Stimulated activated CD4-positive, alpha-beta T cell treated with anti-CD3 and anti-CD28 coated beads, TNF-alpha, amount 100 ng/mL, for 24 hours (primary cell): ENCODE measurements at regions not wholly inside any gene's neighbourhood (a gene's known extent, or its start where the extent isn't known, plus 50 kb on each side); places are given as distances from the start of the nearest gene placed in this dataset.
A peak's percentile ranks its signal among the peaks of the same experiment; 100 is the strongest.
"Not testable (repeated sequence)": the region's sequence is repeated elsewhere in the genome, so short reads cannot be mapped to it uniquely, and the experiment has no call there.

ENCODE experiments used
- DNase-seq, 3 experiments: peaks; one replicate each; pipeline ENCODE4 v3.0.0-alpha.2; 2020; ENCODE audit warnings: low read depth in 3 of 3

DNA sequence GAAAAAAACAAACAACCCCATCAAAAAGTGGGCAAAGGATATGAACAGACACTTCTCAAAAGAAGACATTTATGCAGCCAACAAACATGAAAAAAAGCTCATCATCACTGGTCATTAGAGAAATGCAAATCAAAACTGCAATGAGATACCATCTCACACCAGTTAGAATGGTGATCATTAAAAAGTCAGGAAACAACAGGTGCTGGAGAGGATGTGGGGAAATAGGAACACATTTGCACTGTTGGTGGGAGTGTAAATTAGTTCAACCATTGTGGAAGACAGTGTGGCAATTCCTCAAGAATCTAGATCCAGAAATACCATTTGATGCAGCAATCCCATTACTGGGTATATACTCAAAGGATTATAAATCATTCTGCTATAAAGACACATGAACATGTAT is 85.5 kb upstream of the WSB1 start:
- not testable (repeated sequence) for DNase-seq

DNA sequence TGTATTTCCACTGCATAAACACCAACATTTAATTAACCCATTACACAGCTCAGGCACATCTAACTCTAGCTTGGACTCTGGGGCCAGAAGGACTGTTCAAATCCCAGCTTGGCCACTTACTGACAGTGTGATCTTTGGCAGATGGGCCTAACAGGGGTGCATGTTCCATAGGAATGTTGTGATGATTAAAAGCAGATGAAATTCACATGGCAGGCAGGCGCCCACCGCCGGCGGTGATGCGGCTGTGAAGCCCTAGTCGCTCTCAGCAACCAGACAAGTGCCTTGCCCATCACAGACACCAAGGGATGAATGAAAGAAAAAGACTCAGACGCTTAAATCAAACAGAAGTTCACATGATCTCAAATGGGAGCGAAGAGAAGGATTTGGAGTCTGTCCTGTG is 84.6 kb upstream of the WSB1 start:
- DNase-seq, result no peak

DNA sequence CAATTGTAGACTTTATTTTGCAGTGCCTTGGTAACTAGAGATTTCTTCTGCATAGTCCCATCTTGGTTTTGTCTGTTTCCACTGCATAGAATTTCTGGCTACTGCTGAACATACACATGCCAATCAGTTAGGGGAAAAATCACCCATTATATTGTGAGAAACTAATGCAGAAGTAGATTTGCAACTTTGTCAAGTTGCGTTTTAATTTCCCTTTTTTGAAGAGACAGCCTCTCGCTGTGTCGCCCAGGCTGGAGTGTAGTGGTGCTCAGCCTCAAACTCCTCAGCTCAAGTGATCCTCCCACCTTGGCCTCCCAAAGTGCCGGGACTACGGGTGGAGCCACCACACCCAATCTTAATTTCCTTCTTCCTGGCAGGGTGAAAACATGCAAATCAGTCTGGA is 83.1 kb upstream of the WSB1 start:
- not testable (repeated sequence) for DNase-seq

DNA sequence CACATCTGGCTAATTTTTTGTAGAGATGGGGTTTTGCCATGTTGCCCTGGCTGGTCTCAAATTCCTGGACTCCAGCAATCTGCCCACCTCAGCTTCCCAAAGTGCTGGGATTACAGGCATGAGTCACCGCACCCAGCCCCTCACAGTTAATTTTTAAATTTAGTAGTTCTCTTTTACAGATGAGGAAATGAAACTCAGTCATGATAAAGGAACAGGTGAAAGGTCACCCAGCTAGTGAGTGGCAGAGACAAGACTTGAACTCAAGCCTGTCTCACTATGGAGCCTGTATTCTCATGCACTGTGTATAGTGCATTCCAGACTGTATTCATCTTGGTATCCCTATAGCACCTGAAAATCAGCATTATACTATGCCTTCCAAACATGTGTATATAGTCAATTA is 77.1 kb upstream of the WSB1 start:
- no peak for DNase-seq

DNA sequence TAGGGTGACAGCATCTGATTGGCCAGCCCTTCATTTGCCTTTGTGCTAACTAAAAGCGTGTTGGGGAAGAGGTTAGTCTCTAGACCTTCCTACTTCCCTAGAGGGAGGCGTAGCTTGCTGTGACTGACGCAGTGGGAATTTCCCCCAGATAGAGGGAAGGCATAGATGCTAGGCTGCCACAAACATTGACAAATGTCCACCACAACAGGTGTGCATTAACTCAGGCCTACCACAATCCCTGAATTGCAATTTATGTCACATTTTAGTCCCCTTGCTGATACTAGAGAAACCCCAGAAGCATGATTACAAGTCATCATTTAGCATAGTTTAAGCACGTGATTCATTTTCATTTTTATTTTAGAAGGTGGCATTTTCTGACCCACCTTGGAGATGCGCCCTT is 76.3 kb upstream of the WSB1 start:
- no peak for DNase-seq

DNA sequence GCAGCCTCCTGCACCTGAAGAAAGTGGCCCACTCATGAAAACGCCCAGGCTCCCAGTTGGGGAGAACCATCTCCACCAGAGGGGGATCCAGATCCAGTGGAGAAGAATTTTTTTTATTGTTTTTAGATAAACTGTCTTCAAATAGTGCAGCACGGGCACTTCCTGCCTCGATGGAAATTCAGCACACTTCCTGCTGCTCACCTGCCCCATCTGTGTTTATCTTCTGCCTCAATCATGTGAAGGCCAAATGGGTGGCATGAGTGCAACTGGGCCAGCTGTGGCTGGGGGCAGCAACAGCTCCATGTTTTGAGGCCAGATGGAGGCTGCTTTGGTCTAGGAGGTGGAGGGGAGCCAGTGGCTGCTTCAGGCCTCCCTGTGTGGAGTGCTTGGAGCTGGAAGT is 75.9 kb upstream of the WSB1 start:
- no peak for DNase-seq

DNA sequence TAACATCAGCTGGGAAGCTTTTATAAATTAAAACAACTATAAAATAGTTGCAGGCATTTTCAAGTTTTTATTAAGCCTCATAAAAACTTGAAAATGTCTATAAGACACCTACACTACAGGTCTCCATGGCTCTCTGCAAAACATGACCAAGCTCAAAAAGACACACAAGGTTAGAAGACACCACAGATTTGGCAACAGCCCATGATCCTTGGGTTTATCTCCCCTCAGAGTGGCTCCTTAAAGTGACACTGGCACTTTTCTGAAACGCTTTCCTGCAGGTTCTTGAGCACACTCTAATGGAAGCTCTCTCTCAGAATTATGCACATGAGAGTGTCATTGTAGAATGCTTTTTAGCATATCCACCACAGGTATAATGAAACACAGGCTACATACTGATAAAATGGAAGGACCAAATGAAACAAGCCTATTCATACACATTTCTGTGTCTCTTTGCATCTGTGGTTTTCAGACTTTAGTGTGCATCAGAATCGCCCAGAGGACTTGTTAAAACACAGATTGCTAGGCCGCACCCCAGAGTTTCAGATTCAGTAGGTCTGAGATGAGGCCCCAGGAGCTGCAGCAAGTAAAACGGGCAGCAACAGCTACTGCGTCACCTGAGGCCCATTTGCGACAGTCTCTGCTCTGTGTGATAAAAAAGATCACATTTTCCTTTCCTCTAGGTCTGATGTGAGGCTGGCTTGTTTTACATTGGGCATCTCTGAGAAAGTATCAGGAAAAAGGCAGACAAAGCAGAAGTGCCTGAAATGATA is 75.0 kb upstream of the WSB1 start:
- no peak for DNase-seq

DNA sequence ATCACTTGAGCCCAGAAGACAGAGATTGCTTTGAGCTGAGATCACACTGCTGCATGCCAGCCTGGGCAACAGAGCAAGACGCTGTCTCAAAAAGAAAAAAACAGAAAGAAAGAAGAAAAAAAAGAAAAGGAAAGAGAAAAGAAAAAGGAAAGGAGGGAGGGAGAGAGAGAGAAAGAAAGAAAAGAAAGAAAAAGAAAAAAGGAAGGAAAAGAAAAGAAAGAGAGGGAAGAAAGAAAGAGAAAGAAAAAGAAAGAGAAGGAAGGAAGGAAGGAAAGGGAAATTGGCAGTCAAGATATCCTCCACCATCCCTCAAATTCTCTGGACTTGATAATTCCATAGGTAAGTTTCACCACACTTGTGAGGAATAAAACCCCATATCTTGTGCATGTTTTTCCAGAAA is 71.4 kb upstream of the WSB1 start:
- DNase-seq, result no peak

DNA sequence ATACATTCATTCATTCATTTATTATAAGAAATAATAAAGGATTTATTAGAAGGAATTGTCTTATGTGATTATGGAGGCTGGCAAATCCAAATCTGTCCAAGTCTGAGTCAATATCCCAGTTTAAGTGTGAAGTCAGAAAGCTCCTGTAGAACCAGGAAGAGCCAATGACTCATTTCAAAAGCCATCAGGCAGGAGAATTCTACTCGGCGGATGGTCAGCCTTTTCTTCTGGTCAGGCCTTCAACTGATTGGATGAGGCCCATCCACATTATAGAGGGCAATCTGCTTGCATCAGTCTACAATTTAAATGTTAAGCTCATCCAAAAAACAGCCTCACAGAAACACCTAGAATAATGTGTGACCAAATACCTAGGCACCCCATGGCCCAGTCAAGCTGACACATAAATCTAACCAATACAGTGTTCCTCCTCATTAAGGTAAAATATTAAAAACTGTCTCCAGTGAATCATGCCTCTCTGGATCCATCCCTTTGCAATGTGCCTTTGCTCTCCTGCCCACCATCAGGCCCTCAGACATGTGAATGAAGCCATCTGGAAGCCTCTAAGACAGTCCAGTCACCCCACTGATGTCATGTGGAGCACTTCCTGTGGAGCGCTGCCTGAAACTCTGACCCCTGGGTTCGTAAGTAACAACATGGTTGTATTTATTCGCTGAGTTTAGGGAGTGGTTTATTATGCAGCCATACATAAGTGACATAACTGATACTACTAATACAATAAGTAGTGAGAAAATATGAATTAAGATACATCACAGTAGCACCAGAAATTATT is 69.2 kb upstream of the WSB1 start:
- DNase-seq, result no peak

DNA sequence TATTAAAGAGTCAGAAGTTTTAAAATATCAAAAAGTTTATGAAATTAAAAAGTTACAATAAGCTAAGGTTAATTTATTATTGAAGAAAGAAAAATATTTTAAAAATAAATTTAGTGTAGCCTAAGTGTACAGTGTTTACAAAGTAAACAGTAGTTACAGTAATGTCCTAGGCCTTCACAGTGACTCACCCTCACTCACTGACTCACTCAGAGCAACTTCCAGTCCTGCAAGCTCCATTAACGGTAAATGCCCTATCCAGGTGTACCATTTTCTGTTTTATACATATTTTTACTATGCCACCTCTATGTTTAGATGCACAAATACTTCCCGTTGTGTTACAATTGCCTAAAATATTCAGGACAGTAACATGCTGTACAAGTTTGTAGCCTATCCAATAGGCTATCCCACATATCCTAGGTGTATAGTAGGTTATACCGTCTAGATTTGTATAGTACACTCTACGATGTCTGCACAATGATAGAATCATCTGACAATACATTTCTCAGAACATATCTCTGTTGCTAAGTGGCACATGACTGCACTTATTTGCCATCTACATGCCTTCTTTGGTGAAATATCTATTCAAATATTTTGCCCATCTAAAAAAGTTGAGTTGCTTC is 67.2 kb upstream of the WSB1 start:
- DNase-seq, result no peak

DNA sequence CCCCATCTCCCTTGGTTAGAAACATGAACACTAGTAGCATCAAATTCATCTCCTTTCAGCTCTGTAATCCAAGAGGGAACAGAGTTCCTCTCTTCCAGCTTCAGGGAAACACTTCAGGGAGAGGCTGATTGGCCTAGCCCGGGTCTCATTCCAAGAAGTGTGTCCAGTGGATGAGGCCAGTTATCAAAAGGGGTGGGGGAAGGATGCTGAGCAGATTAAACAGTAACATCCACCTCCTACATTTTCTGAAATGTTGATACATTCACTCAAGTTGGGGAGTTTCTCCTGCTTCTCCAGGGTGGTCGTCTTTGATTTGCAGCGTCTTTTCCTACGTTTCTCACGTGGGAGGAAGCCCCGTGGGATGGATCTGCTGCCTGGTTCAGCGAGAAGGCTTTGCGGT is 62.9 kb upstream of the WSB1 start:
- DNase-seq, result no peak

DNA sequence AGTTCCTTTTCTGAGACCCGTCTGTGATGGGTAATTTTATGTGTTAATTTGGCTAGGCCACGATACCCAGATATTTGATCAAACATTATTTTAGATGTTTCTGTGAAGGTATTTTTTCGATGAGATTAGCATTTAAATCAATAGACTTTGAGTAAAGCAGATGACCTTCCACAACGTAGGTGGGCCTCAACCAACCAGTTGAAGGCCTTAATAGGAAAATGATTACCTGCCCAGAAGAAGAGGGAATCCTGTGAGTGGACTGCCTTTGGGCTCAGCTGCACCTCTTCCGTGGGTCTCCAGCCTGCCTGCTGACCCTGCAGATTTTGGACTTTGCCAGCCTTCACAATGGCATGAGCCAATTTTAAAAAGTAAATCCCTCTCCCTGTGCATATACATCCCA is 61.6 kb upstream of the WSB1 start:
- no peak for DNase-seq

DNA sequence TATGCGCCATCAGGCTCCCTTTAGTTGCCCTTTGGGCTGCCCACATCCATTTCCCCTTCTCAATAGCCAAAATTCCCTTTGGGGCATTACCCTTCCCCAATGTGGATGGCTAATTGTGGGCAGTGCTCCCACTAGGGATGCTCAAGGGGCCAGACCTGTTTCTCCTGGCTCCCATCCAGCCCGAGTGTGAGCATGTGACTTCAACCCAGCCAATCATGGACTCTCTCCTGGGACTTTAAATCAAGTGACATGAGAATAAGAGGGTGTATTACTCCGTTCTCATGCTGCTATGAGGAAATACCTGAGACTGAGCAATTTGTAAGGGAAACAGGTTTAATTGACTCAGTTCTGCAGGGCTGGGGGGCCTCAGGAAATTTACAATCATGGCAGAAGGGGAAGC is 60.9 kb upstream of the WSB1 start:
- DNase-seq, result no peak

DNA sequence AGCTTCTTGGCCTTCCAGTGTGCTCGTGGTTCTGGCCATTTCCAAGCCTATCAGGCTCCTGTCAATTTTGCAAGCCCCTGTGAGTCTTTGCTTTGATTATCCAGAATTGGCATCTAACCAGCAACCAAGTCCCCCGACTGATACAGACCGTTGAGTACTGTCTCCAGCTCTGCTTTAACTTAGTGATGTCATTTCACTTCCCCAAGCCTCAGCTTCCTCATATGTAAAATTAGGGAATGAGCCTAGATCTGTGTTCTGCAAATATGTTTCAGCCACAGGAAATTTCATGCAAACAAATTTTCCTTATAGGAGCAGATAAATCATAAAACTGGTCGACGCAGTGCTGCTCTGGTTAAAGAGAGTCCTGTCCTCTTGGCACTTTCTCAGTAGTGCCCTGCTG is 60.1 kb upstream of the WSB1 start:
- no peak for DNase-seq

DNA sequence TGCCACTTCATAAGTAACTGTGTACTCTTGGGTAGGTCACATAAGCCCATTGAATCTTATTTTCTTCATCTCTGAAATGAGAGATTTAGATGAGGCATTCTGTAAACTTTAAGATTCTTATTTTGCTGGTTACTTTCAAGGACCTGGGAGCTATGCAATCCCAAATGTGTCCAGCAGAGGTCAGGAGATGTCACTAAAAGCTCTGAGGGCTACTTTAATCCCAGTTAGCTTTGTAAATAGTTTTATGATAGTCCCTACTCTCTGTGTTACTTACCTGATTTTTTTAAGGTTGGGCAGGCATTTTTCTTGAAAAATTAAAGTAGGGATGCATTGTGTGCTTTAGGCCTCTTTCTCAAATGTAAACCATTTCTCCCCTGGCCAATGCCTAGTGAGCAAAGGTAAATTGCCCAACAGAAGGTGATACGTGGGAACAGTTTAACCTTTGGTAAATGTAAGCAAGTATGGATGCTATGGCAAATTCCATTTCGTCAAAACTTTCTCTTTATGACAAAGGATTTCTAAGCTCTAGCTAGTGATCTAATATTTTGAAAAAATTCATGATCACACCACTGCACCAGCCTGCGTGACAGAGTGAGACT is 57.1 kb upstream of the WSB1 start:
- peak; percentile 40 to 67 (median 60) for DNase-seq

DNA sequence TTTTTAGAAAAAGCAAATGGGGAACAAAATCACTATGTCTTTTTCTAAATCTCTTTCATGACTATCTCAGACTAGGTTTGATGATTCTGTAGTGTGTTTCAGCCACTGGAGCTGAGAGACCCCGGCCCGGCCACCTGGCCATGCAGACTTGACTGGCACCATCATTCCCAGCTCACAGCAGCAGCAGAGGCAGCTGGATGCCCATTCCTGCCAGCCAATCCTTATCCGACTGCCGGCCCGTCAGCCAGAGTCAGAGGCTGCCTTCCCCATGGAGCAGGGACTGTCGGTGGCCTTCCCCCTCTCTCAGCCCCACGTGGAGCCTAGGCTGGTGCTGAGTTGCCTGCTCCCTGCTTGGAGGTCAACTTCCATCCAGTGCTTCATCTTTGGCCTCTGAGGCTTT is 56.0 kb upstream of the WSB1 start:
- DNase-seq, result no peak

DNA sequence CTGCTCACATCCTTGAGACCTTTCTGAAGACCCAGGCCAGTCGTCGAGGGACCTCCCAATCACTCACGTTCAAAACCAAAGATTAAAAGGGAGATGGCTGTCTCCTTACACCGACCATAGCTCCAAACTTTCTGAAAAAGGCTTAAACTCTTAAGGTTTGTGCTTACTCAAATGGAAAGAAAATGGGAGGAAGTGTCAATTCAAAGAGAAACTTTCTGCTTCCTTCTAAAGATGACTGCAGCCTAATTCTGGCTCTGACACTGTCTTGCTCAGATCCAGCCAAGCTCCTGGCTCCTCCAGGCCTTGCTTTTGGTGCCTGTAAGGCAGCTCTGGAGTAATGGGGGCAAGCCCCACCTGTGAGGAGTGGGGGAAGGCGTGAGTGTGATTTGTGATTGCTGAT is 54.9 kb upstream of the WSB1 start:
- DNase-seq, result peak in 1 of 3 experiments; percentile 14

DNA sequence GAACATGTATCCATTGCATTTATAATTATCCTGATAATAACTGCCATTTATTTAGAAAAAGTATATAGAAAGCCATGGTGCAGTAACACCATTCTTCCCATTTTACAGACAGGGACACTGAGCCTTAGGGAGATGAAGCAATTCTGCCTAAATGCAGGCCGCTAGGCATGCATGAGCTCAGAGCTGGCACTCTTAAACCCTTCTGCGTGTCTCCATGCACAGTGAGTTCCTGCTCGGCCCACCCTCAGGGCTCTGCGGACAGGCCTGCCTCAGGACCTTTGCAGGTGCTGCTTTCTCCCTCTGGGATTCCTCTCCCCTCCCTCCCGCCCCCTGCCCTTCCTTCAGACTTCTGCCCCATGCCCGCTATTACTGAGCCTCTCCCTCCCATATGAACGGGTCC is 54.3 kb upstream of the WSB1 start:
- no peak for DNase-seq

DNA sequence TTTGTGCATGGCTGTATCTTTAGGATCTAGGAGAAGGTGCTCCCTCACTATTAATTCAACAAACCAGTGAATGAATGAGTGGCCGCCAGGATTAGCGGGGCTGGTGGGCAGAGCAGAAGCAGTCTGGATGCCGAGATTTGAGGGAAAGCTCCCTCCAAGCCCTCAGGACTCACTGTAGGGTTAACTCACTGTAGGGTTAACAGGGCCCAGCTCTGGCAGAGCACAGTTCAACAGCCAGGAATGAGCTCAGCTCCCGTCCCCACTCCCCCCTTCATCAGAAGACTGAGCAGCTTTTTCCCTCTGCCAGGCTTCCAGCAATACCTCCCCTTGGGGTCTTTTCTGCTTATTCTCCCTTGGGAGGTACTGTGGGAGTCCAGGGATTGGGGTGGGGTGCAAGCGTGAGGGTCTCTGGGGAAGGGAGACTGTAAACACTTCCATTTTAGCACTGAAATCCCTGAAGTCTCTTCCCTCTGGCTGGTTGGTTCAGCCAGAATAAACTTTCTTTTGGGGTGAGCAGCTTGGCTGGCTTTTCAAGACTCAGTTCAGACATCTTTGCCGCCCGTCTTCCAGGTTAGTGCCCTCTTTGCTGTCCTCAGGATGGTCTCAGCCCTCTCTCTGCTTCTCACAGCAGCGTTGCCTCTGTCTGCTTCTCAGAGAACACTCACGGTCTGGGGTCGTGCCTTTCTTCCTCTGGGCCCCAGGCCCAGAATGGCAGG is 53.7 kb upstream of the WSB1 start:
- DNase-seq, result no peak

DNA sequence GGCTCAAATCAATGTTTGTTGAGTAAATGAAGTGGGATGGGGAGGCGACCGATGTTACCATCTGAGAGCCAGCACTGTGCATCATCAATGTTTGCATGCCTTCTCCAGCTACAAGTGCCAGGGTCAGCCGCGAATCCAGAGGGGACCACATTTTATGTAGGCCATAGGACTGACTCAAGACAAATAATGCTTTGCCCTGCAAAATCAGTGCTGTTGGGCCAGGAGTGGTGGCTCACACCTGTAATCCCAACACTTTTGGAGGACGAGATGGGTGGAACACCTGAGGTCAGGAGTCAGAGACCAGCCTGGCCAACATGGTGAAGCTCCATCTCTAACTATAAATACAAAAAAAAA is 53.1 kb upstream of the WSB1 start:
- DNase-seq, result no peak

DNA sequence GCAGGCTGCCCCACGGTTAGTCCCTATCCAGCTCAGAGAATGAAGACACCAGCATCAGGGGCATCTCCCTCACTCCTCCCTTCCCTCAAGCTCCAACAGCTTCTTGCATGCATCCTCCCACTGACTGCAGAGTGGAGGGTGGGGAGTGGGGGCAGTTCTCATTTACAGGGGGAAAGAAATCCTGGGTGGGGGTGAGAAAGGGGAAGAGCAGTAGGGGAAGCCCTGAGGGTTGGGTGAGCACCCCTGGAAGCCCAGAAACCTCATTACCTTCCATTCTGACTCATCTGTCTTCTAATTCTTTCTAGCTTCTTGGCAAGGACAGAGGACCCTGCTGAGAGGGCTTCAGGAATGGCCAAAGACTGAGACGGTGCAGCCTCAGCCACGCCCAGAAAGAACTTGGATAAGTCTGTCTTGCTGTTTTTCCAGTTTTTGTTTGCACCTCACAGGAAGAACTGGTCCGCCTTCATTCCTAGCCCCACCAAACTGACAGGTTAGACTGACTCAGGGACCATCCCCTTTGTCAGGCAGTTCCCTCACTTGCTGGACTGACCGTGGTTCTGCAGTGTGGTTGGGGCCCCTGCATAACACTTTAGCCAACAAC is 52.5 kb upstream of the WSB1 start:
- no peak for DNase-seq

DNA sequence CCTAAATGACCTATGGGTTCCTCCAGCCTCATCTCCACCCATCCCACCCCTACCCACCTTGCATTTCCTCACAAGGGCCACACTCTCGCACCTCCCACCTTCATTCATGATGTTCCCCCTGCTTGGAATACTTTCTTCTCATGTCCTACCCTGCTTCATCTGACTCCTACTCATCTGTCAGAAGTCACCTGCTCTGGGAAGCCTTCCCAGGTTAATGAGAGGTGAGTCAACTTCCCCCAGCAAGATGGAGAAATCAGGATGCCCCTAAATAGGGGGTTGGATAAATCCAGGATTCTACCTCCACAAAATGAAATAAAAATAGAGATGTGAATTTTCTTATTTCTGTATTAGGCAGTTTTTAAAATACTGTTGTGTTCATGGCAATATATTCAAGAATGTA is 51.0 kb upstream of the WSB1 start:
- no peak for DNase-seq
